Midbrain (tissue), 1 donor: ENCODE measurements at regions not wholly inside any gene's neighbourhood (a gene's known extent, or its start where the extent isn't known, plus 50 kb on each side); places are given as distances from the start of the nearest gene placed in this dataset.
A peak's percentile ranks its signal among the peaks of the same experiment; 100 is the strongest.

ENCODE experiments used
- DNase-seq: peaks from one replicate; lab custom pipeline; 2025; lab: John Stamatoyannopoulos, UW

DNA sequence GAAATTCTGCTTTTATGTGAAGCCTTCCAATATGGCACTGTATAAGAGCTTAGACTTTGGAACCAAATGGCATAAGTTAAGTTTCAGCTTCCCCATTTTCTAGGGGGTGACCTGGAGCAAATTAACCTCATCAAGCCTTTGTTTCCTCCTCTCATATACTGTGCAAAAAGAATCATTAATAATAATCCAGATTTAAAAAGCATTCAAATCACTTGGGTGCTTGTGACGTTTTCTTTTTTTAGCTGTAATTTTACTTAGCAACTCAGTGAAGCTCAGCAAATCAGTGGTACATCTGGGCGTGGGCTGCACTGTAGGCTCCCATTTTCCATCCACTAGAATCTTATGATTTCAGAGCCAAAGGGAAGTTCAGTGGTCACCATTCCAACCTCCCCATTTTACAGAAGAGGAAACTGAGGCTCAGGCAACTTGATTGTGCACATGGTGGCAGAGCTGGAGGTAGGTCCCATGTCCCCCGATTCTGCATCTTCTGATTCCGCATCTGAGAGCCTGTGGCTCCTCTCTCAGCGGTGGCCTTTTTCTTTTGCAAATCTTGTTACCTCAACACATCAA lies 131.2 kb downstream of the SNAPC1 start:
- DNase-seq: no peak

- DNase-seq: peak; percentile 44
Observed at GRCh38 chr14:61894452-61895077, 132.3 kb downstream of the SNAPC1 start.

DNA sequence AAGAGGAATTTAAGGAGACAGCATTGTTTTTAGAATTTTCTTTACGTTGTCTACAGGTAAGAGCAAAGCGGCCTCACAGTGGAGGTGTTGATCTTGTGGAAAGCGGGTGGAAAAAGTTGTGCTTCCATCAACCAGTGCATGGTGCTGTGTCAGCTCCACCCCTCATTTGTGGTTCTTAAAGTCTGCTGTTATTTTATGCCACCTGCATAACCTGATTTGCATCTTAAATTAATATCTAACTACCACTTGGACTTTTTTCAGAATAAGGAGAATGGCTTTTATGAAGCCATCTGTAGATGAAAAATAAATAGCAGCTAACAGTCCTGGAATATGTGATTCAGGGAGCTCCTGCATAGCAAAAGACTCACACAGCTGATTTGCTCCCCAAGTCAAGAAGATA lies 135.1 kb downstream of the SNAPC1 start:
- no peak for DNase-seq

- DNase-seq: no peak
Observed at GRCh38 chr14:61898568-61898967, 136.3 kb downstream of the SNAPC1 start.

- DNase-seq: no peak
Observed at GRCh38 chr14:61899497-61899896, 137.3 kb downstream of the SNAPC1 start.

DNA sequence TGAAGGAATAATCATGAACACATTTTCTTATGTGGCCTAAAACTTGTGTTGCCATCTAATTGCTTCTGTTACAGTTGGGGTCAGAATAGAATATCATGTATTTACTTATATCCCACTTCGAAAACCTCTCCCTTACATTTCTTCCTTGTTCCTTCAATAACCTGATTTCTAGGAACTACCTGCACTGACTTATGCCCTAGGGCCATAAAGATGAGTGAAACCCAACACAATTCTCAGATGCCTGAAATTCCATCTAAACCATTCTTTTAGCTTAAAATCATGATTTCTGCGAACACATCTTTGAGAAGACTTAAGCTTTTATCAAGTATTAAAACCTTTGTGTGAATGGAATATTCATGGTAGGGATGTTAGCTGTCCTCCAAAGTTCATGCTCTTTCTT lies 142.7 kb downstream of the SNAPC1 start:
- DNase-seq: no peak

DNA sequence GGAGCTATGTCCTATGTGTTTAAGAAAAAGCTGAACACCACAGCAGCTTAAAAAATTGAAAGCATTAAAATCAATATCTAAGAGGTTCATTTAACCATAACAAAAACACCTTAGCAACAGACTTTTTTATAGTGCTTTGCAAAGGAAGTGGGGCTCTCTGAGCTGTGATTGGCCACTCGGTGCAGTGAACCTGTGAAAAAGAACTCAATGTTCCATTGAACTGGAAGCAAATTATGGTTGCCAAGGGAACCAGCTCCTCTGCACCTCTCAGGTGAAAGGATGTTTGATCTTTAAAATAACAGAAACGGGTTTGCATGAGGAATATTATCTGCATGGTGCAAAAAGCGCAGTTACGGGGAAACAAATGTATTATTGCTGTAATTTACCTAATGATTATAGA lies 149.4 kb downstream of the SNAPC1 start:
- DNase-seq: no peak

DNA sequence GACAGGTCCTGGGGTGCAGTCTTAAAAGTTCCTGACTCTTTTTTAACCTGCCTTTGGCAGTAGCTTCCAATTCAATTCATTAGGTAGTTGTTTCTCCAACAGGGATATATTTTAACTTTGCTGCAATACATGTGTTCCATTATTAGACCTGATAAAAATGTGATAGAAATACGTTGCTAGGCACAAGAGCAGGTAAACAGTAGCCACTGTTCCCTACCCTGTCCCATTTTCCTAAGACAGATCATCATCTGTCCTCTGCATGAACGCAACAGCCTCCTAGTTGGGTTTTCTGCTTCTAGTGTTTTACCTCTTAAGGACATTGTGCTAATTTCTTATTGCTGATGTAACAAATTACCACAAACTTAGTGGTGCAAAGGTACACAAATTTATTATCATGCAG lies 156.8 kb downstream of the SNAPC1 start:
- DNase-seq: no peak

DNA sequence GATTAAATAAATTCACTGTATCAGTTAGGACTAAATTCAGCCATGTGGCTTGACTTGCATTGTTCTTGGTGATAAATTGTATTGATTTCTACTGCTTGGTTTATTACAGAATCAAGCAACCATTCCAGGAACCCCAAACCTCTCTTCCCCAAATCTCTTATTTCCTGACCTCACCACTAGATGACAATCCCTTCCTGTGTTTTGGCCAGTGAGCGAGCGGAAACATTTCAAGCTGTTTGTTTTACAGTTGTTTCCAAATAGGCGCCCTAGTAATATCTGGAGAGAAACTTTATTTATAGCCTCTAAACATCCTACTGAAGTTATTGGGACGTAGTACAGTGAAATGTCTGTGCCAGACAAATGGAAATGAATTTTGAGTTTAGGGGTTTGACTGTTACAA lies 161.1 kb downstream of the SNAPC1 start:
- DNase-seq: no peak

DNA sequence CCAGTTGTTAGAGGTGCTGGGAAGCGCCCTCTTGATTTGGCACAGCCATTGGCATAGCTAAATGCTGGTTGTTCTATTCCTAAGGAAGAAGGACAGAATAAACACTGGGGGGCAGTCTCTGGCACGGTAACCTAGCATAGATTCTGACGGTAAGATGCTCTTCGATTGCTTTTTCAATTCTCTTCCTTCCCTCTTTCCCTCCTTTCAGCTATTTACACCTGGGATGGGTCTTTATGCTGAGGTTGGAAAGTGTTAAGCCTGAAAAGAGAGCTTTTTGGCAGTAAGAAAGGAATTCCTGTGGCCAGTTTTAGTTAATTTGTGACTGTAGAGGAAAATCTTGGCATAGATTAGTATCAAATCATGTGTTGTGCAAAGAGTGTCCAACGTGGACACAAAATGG lies 162.8 kb downstream of the SNAPC1 start:
- DNase-seq: peak; percentile 44

DNA sequence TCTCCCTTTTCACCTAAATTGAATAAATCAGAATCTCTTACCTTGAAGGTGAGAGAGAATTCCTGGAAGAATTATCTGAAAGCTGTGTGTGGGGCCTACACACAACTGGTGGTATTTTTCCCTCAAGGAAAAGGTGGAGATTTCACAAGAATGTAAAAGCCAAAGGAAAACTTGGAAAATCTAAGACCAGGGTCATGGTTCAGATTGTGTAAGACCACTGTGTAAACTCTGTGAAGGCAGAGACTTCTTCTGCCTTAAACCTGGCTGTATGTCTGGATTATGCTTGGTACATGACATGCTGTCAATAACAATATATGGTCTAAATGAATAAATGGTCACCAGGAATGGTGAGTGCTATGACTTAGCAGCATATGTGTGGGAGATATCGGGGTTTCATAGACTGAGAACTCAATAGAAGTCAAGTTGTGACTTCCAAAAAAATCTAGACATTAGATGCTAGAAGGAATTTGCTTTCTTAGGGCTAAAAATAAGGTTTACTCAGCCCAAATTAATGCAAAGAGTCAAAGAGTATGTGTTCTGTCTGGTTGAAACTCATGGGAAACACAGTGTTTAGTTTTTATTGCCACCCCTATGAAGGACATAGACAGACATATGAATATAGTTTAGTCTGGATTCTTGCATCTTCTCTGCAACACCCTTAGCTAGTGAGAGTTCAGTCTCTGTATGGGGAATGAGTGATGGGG lies 163.7 kb downstream of the SNAPC1 start:
- DNase-seq: no peak

DNA sequence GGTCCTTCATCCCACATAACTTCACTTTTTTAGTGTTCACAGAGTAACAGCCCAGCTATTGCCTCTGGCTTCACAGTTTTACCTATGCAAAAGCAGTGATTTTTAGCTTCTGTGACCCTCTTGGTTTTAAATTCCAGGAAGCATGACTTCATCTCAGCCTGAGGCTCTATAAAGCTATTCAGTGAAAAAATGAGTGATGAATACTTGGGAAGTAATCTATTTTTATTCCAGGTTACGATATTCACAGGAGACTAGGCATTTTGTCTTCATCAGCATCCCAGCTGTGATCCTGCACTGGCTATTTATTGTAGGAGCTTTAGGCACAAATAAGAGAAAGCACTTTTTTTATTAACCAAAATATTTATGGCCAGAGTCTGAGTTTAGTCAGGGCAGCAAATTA lies 164.8 kb downstream of the SNAPC1 start:
- DNase-seq: no peak

DNA sequence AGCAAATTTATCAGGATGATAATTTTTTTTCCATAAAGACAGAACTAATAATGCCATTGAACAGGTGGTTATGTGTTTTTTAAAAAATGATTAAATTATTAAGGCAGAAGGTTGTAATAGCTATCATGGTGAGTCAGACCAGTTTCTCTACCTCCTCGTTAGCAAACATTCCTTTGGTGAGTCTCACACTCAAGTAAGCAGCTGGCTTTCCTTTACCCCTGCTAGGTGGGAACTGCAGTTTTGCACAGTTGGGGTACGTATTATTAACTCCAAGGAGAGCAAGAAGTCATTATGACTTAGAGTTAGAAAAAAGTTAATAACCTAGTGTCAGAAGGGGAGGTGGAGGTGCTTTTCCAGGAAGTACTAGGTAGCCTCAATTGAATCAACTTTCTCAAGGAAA lies 165.3 kb downstream of the SNAPC1 start:
- no peak for DNase-seq

DNA sequence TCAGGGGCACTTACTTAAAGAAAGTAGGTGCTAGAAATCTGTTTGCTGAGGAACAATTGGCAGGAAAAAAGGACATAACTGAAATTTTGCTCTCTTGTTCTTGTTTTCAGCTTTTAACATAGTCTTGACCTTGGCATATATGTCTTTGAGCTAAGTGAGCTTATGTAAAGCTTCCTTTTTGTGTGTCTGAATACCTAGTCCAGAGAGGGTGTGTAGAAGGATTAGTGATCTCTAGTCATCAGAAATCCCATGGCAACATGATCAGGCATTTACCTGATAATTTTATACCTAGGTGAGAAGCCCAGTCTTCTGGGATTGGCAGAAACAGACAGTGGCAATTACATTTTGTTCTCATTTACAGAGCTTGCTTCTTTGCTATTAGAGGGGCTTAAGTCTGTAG lies 166.1 kb downstream of the SNAPC1 start:
- DNase-seq: no peak

DNA sequence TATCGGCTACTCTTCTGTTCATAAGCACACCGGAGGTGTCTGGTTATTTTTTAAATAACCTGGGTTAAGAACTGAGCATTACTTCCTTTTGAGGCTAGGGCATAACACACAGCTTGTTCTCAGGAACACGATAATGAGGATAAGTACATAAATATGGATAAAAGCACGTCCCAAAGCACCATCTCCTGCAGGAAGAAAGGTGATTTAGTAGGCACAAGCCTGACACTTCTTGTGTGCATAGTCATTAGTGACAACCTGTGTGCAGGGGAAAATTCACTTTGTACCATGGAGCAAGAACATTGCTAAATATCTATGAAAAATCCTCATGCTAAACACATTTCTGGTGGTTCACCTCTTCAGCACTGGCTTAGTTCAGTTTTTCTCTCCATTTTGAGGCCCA lies 166.5 kb downstream of the SNAPC1 start:
- no peak for DNase-seq

DNA sequence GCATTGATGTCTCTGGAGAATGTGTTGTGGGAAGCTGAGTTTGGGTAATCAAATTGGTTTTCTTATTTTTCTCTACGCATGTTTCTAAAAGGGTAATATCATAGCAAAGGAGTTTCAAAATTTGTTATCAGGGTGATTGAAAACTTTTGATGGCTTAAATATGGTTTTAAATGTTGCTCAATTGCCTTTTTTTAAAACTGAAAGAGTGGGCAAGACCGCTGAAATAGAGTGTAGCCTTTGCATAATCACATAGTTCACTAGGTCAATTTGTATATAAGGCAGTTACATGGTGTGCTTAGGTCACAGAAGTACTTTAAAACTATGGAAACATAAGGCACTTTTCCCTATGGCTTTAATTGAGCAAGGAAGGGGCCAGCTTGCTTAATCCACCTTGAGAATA lies 167.4 kb downstream of the SNAPC1 start:
- no peak for DNase-seq

DNA sequence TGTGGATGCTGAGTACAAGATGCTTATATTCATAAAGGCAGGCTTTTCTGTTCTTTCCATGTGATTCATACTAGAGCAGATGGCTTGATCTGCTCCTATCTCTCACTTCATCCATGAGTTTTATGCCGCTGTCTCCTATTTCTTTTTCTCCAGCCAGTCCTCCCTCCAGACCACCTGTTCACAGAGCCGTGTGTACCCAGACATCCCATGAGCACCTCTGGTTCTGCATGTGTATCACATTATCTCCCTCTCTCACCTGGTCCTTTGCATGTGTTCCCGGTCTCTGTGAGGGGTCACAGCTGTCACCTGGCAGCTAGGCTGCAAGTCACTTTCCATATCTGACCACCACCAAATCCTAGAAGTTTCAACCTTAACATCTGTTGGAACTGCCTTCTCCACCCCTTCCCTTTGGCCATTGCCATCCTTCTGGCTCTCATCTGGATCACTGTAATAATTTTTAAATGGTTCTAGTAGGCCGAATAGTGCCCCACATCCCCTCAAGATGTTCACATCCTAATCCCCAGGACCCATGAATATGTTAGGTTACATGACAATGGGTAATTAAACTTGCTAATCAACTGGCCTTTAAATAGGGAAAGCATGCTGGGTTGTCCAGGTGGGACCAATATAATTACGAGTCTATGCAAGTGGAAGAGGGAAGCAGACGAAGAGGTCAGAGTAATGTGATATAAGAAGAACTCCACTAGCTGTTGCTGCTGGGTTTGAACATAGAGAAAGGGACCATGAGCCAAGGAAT lies 168.1 kb downstream of the SNAPC1 start:
- DNase-seq: no peak

DNA sequence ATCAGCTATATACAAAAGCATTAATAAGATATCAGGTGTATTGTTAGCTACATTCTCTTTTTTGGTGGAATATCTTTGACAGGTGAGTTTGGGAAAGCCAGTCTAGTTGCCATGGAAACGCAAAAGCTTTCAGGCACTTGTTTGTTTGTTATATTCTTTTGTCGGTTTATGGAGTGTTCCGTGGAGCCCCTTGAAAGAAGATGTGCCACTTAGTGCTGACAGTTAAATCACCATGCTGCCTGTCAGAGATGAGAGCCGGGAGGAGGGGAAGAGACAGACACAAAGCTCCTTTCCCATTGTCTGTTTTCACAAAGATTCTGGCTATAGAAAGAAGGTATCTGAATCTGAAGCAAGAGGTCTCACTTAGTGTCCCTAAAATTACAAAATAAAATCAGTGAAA lies 170.8 kb downstream of the SNAPC1 start:
- DNase-seq: no peak

DNA sequence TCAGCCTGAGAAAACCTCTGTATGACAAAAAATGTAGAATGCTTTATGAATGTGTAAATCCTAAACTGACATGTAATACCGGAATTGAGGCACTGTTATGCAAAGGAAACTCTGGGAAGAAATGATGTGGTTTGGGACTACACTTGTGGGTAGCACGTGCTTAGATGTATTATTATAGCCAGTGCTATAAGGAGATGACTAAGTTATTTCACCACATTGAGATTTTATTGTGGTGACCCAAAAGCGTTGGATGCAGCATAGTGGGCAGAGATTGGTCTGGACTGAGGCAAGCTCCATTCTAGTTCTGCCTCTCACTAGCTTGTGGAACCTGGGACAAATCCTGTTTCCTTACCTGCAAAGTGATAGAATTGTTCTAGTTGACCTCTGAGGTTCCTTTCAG lies 172.2 kb downstream of the SNAPC1 start:
- DNase-seq: no peak

GRCh38 chr14:61939776-61940175 lies 177.6 kb downstream of the SNAPC1 start:
- DNase-seq: no peak

DNA sequence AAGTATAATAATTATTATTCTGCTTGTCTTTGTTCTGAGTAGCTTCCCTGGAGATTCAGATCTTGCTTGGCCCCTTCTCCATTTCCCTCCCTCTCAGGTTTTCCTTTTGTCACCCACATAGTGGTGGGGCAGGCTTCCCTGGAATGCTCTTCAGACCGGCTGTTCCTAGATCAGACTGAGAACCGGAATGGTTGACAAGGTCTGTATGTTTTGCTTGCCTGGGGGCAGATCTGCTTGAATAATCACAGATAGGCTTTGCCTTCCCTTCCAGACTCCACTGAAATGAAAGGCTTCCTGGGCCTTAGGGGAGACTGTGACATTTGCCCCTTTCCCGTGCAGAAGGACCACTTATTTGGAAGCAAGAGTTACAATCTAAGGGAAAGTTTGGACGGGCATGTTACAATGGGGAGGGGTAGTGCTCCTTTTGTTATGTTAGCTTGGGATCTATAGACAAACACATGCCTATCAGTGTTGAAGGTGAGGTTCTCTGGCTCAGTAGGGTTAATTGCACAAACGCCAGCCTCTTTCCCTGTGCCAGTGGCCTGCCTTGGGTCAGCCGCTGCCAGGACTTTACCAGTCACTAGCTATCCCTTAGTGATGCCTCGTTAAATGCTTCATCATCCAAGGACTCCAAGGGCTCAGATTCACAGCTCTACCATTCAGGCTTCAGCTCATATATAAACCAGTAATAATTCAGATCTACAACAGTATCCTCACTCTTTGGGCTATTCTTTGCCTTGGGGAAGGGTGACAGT lies 178.6 kb downstream of the SNAPC1 start:
- no peak for DNase-seq

- no peak for DNase-seq
Observed at GRCh38 chr14:61941421-61942150, 179.4 kb downstream of the SNAPC1 start.
